ENCODE measurements at regions not wholly inside any gene's neighbourhood (a gene's known extent, or its start where the extent isn't known, plus 50 kb on each side); places are given as distances from the start of the nearest gene placed in this dataset.

- TF ChIP-seq CTCF (IDR thresholded peaks at IDR 0.05) (no peak), POLR2A (IDR thresholded peaks at IDR 0.05) (no peak), POLR2AphosphoS5 (IDR thresholded peaks at IDR 0.05) (no peak), EP300 (IDR thresholded peaks at IDR 0.05) (no peak)
Observed at GRCh38 chr14:53532853-53533252, 379.7 kb upstream of the DDHD1 start.
